ENCODE measurements at regions not wholly inside any gene's neighbourhood (a gene's known extent, or its start where the extent isn't known, plus 50 kb on each side); places are given as distances from the start of the nearest gene placed in this dataset.

- TF ChIP-seq EZH2 (IDR thresholded peaks at IDR 0.05; ENCODE audit: low read depth, low read length, severe bottlenecking) (no peak), POU5F1 (IDR thresholded peaks at IDR 0.05; ENCODE audit: low read depth, low read length) (no peak), POLR2A (IDR thresholded peaks at IDR 0.05; ENCODE audit: control extremely low read depth in 1 of 2, low read depth in 2 of 2, low read length in 2 of 2) (no peak), CTCF (IDR thresholded peaks at IDR 0.05; ENCODE audit: control extremely low read depth in 1 of 3, insufficient read depth in 1 of 3, low read depth in 1 of 3, low read length in 3 of 3) (no peak)
Measured at GRCh38 chr1:95604771-95605170, 370.8 kb downstream of the RWDD3 start.

All from H1 (cell line).